ENCODE measurements at regions not wholly inside any gene's neighbourhood (a gene's known extent, or its start where the extent isn't known, plus 50 kb on each side); places are given as distances from the start of the nearest gene placed in this dataset.

- TF ChIP-seq, protein P1, sequence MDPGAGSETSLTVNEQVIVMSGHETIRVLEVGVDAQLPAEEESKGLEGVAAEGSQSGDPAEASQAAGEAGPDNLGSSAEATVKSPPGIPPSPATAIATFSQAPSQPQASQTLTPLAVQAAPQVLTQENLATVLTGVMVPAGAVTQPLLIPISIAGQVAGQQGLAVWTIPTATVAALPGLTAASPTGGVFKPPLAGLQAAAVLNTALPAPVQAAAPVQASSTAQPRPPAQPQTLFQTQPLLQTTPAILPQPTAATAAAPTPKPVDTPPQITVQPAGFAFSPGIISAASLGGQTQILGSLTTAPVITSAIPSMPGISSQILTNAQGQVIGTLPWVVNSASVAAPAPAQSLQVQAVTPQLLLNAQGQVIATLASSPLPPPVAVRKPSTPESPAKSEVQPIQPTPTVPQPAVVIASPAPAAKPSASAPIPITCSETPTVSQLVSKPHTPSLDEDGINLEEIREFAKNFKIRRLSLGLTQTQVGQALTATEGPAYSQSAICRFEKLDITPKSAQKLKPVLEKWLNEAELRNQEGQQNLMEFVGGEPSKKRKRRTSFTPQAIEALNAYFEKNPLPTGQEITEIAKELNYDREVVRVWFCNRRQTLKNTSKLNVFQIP (CRISPR knock-in tag; IDR thresholded peaks at IDR 0.05; ENCODE audit: borderline replicate concordance, low read depth) = no peak
- TF ChIP-seq TCF4 (CRISPR knock-in tag; IDR thresholded peaks at IDR 0.05; ENCODE audit: borderline replicate concordance) = 0 out of 2 replicates have a peak, but pooled peaks have one; percentile 28
- no peak for TF ChIP-seq ESRRG (CRISPR knock-in tag; IDR thresholded peaks at IDR 0.05)
- no peak for TF ChIP-seq ZFP3 (CRISPR knock-in tag; IDR thresholded peaks at IDR 0.05)
- TF ChIP-seq, protein P2, sequence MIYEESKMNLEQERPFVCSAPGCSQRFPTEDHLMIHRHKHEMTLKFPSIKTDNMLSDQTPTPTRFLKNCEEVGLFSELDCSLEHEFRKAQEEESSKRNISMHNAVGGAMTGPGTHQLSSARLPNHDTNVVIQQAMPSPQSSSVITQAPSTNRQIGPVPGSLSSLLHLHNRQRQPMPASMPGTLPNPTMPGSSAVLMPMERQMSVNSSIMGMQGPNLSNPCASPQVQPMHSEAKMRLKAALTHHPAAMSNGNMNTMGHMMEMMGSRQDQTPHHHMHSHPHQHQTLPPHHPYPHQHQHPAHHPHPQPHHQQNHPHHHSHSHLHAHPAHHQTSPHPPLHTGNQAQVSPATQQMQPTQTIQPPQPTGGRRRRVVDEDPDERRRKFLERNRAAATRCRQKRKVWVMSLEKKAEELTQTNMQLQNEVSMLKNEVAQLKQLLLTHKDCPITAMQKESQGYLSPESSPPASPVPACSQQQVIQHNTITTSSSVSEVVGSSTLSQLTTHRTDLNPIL (CRISPR knock-in tag; IDR thresholded peaks at IDR 0.05; ENCODE audit: low read depth) = no peak
- TF ChIP-seq ZNF565 (CRISPR knock-in tag; conservative IDR thresholded peaks at IDR 0.05; ENCODE audit: low read depth) = no peak
- TF ChIP-seq, protein P3, sequence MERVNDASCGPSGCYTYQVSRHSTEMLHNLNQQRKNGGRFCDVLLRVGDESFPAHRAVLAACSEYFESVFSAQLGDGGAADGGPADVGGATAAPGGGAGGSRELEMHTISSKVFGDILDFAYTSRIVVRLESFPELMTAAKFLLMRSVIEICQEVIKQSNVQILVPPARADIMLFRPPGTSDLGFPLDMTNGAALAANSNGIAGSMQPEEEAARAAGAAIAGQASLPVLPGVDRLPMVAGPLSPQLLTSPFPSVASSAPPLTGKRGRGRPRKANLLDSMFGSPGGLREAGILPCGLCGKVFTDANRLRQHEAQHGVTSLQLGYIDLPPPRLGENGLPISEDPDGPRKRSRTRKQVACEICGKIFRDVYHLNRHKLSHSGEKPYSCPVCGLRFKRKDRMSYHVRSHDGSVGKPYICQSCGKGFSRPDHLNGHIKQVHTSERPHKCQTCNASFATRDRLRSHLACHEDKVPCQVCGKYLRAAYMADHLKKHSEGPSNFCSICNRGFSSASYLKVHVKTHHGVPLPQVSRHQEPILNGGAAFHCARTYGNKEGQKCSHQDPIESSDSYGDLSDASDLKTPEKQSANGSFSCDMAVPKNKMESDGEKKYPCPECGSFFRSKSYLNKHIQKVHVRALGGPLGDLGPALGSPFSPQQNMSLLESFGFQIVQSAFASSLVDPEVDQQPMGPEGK (CRISPR knock-in tag; IDR thresholded peaks at IDR 0.05; ENCODE audit: borderline replicate concordance) = no peak
- TF ChIP-seq RARB (CRISPR knock-in tag; IDR thresholded peaks at IDR 0.05) = no peak
- TF ChIP-seq, protein P4, sequence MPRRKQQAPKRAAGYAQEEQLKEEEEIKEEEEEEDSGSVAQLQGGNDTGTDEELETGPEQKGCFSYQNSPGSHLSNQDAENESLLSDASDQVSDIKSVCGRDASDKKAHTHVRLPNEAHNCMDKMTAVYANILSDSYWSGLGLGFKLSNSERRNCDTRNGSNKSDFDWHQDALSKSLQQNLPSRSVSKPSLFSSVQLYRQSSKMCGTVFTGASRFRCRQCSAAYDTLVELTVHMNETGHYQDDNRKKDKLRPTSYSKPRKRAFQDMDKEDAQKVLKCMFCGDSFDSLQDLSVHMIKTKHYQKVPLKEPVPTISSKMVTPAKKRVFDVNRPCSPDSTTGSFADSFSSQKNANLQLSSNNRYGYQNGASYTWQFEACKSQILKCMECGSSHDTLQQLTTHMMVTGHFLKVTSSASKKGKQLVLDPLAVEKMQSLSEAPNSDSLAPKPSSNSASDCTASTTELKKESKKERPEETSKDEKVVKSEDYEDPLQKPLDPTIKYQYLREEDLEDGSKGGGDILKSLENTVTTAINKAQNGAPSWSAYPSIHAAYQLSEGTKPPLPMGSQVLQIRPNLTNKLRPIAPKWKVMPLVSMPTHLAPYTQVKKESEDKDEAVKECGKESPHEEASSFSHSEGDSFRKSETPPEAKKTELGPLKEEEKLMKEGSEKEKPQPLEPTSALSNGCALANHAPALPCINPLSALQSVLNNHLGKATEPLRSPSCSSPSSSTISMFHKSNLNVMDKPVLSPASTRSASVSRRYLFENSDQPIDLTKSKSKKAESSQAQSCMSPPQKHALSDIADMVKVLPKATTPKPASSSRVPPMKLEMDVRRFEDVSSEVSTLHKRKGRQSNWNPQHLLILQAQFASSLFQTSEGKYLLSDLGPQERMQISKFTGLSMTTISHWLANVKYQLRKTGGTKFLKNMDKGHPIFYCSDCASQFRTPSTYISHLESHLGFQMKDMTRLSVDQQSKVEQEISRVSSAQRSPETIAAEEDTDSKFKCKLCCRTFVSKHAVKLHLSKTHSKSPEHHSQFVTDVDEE (CRISPR knock-in tag; IDR thresholded peaks at IDR 0.05) = no peak
- no peak for TF ChIP-seq PPARA (CRISPR knock-in tag; IDR thresholded peaks at IDR 0.05; ENCODE audit: borderline replicate concordance)
Measured at GRCh38 chr6:37088897-37089296, 81.1 kb upstream of the PIM1 start.

Data from SK-N-SH treated with all-trans-retinoic acid at 6 μM for 48 hours (cell line).